Progenitor cell of endocrine pancreas (in vitro differentiated cells): ENCODE measurements at regions not wholly inside any gene's neighbourhood (a gene's known extent, or its start where the extent isn't known, plus 50 kb on each side); places are given as distances from the start of the nearest gene placed in this dataset.

Source experiments
- DNase-seq: peaks from one replicate; pipeline ENCODE4 v3.0.0; 2021; ENCODE audit warnings: low spot score; ENCODE audit not compliant: unreplicated experiment
- H3K27ac Mint-ChIP-seq: 2 replicates; pipeline ENCODE4 v1.8.0; 2021; ENCODE audit warnings: mild to moderate bottlenecking, moderate library complexity, mixed read lengths
- H3K27me3 Mint-ChIP-seq: 2 replicates; pipeline ENCODE4 v1.8.0; 2021; ENCODE audit warnings: mixed read lengths
- H3K36me3 Mint-ChIP-seq: 2 replicates; pipeline ENCODE4 v1.8.0; 2022; ENCODE audit warnings: mixed read lengths; ENCODE audit not compliant: insufficient read depth
- H3K4me1 Mint-ChIP-seq: 2 replicates; pipeline ENCODE4 v1.8.0; 2021; ENCODE audit warnings: low read depth, mixed read lengths
- H3K4me3 Mint-ChIP-seq: 2 replicates; pipeline ENCODE4 v1.8.0; 2021; ENCODE audit warnings: low read depth, mild to moderate bottlenecking, moderate library complexity, mixed read lengths
- H3K9me3 Mint-ChIP-seq: 2 replicates; pipeline ENCODE4 v1.8.0; 2021; ENCODE audit warnings: low read depth, mixed read lengths
- CTCF ChIP-seq: fragments of 200-600 bp; sonication (generic); IDR thresholded peaks from one replicate; pipeline ENCODE4 v1.5.0; 2021; ENCODE audit warnings: antibody characterized with exemption, mild to moderate bottlenecking; ENCODE audit not compliant: unreplicated experiment

- Mint-ChIP-seq H3K4me1 (peaks cover 3% of the 10 kb centered on the region), H3K4me3 (no peak overlapping the region), H3K36me3 (peaks cover 4% of the 10 kb centered on the region), H3K27ac (no peak overlapping the region), H3K9me3 (peaks cover 14% of the 10 kb centered on the region), H3K27me3 (no peaks in the 10 kb centered on the region)
- TF ChIP-seq CTCF: no peak
- no peak for DNase-seq
Observed at GRCh38 chr5:82839881-82840280, 237.3 kb downstream of the TMEM167A start.

- H3K27me3 Mint-ChIP-seq: no peaks in the 10 kb centered on the region
Observed at GRCh38 chr5:82835488-82835887, 241.7 kb downstream of the TMEM167A start.

GRCh38 chr5:82834151-82834550, 243.0 kb downstream of the TMEM167A start:
- H3K9me3 Mint-ChIP-seq: peaks cover 11% of the 10 kb centered on the region
- H3K36me3 Mint-ChIP-seq: peaks cover 4% of the 10 kb centered on the region
- no peaks in the 10 kb centered on the region for H3K27me3 Mint-ChIP-seq
- TF ChIP-seq CTCF: no peak
- H3K27ac Mint-ChIP-seq: no peak overlapping the region
- H3K4me3 Mint-ChIP-seq: no peak overlapping the region
- H3K4me1 Mint-ChIP-seq: peaks cover 3% of the 10 kb centered on the region
- no peak for DNase-seq

More at GRCh38 chr5:82835488-82835887, 241.7 kb downstream of the TMEM167A start:
- H3K36me3 Mint-ChIP-seq: peaks cover 4% of the 10 kb centered on the region
- peaks cover 3% of the 10 kb centered on the region for H3K4me1 Mint-ChIP-seq
- no peak overlapping the region for H3K4me3 Mint-ChIP-seq
- DNase-seq: no peak
- TF ChIP-seq CTCF: no peak
- no peak overlapping the region for H3K27ac Mint-ChIP-seq
- peaks cover 11% of the 10 kb centered on the region for H3K9me3 Mint-ChIP-seq

- no peak overlapping the region for H3K4me3 Mint-ChIP-seq
- peaks cover 3% of the 10 kb centered on the region for H3K4me1 Mint-ChIP-seq
- DNase-seq: no peak
- no peaks in the 10 kb centered on the region for H3K27me3 Mint-ChIP-seq
- no peak overlapping the region for H3K27ac Mint-ChIP-seq
- peaks cover 4% of the 10 kb centered on the region for H3K36me3 Mint-ChIP-seq
- no peak for TF ChIP-seq CTCF
- H3K9me3 Mint-ChIP-seq: peaks cover 11% of the 10 kb centered on the region
Observed at GRCh38 chr5:82833277-82833676, 243.9 kb downstream of the TMEM167A start.

GRCh38 chr5:82832445-82832844, 244.7 kb downstream of the TMEM167A start:
- Mint-ChIP-seq H3K27ac (no peak overlapping the region), H3K36me3 (peaks cover 4% of the 10 kb centered on the region), H3K4me1 (peaks cover under 1% of the 10 kb centered on the region), H3K27me3 (no peaks in the 10 kb centered on the region), H3K4me3 (no peak overlapping the region), H3K9me3 (peaks cover 11% of the 10 kb centered on the region)
- no peak for TF ChIP-seq CTCF
- no peak for DNase-seq
